ENCODE measurements at regions not wholly inside any gene's neighbourhood (a gene's known extent, or its start where the extent isn't known, plus 50 kb on each side); places are given as distances from the start of the nearest gene placed in this dataset.

- no peak for FAIRE-seq
- WGBS, 2 donors: 77 to 86% methylated on average over 13 of the region's 13 CpGs
These were observed 111.8 kb downstream of the ASB7 start for GRCh38 chr15:100714034-100714748.

GRCh38 chr15:100714749-100715342, 112.5 kb downstream of the ASB7 start:
- no peaks in the 10 kb centered on the region for H3K36me3 ChIP-seq
- H3K4me1 ChIP-seq: peaks cover 0 to 19% (median 2%) of the 10 kb centered on the region in 3 donors
- no peaks in the 10 kb centered on the region for H3K9me3 ChIP-seq
- no peak overlapping the region for H3K4me3 ChIP-seq
- peak overlapping the region; percentile 64 to 76 (median 70) for H3K27ac ChIP-seq
- ATAC-seq (no peak), DNase-seq (peak in 1 of 6 donors; percentile 4), FAIRE-seq (no peak)
- no peaks in the 10 kb centered on the region for H3K27me3 ChIP-seq
- 73 to 75% methylated on average over 14 of the region's 14 CpGs for WGBS, 2 donors
- TF ChIP-seq CTCF (IDR thresholded peaks at IDR 0.05): no peak
- intact Hi-C loops (cut with DNase I): no loop called here

More at GRCh38 chr15:100714034-100714748, 111.8 kb downstream of the ASB7 start:
- Histone ChIP-seq H3K4me3 (no peak overlapping the region), H3K4me1 (peaks cover 0 to 19% (median 2%) of the 10 kb centered on the region in 3 donors), H3K27ac (peak overlapping the region; percentile 64 to 76 (median 70)), H3K36me3 (no peaks in the 10 kb centered on the region), H3K9me3 (no peaks in the 10 kb centered on the region), H3K27me3 (no peaks in the 10 kb centered on the region)
- intact Hi-C loops (cut with DNase I): no loop called here
- ATAC-seq: no peak
- TF ChIP-seq CTCF (IDR thresholded peaks at IDR 0.05): no peak
- DNase-seq: peak in 1 of 6 donors; percentile 10

- ATAC-seq (peak; percentile 65 to 84 (median 74)), DNase-seq (peak in 5 of 6 donors; percentile 65 to 87 (median 78)), FAIRE-seq (no peak)
- intact Hi-C loops (cut with DNase I): no loop called here
- no peaks in the 10 kb centered on the region for H3K27me3 ChIP-seq
- H3K4me1 ChIP-seq: peaks cover 0 to 19% (median 2%) of the 10 kb centered on the region in 3 donors
- no peaks in the 10 kb centered on the region for H3K36me3 ChIP-seq
- no peaks in the 10 kb centered on the region for H3K9me3 ChIP-seq
- no peak for TF ChIP-seq CTCF (IDR thresholded peaks at IDR 0.05)
- H3K27ac ChIP-seq: peak overlapping the region; percentile 8 to 76 (median 70)
- no peak overlapping the region for H3K4me3 ChIP-seq
- 41 to 46% methylated on average over 17 of the region's 17 CpGs for WGBS, 2 donors
These were observed 113.4 kb downstream of the ASB7 start for GRCh38 chr15:100715571-100716455.

- 87 to 89% methylated on average over 10 of the region's 10 CpGs for WGBS, 2 donors
- no peak overlapping the region for H3K4me3 ChIP-seq
- no peak for ATAC-seq
- peaks cover 4 to 23% (median 7%) of the 10 kb centered on the region in 3 donors for H3K4me1 ChIP-seq
- H3K9me3 ChIP-seq: no peaks in the 10 kb centered on the region
- peak overlapping the region; percentile 8 to 76 (median 61) for H3K27ac ChIP-seq
- DNase-seq: peak in 1 of 6 donors; percentile 8
- no peak for FAIRE-seq
- intact Hi-C loops (cut with DNase I): no loop called here
- H3K27me3 ChIP-seq: no peaks in the 10 kb centered on the region
- TF ChIP-seq CTCF (IDR thresholded peaks at IDR 0.05): no peak
- no peaks in the 10 kb centered on the region for H3K36me3 ChIP-seq
These were observed 114.2 kb downstream of the ASB7 start for GRCh38 chr15:100716456-100717085.

All from pancreas (tissue), 10 donors.